ENCODE measurements at regions not wholly inside any gene's neighbourhood (a gene's known extent, or its start where the extent isn't known, plus 50 kb on each side); places are given as distances from the start of the nearest gene placed in this dataset.

- TF ChIP-seq SPI1 (IDR thresholded peaks at IDR 0.05; ENCODE audit: borderline replicate concordance, low read depth) (peak; percentile 92), CTCF (IDR thresholded peaks at IDR 0.05; ENCODE audit: insufficient read depth, low read length) (no peak)
Observed at GRCh38 chr16:35862242-35862641, 2402.8 kb downstream of the TP53TG3F start.
